ENCODE measurements at regions not wholly inside any gene's neighbourhood (a gene's known extent, or its start where the extent isn't known, plus 50 kb on each side); places are given as distances from the start of the nearest gene placed in this dataset.

DNA sequence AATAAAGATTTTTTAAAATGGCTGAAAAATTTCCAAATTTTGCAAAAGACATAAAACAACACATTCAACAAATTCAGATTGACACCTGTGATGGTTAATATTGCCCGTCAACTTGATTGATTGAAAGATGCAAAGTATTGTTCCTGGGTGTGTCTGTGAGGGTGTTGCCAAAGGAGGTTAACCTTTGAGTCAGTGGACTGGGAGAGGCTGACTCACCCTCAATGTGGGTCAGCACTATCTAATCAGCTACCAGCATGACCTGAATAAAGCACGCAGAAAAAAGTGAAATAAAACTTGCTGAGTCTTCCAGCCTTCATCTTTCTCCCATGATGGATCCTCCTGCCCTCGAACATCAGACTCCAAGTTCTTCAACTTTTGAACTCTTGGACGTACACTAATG lies 868.0 kb upstream of the CTNND2 start:
- TF ChIP-seq, protein P1, sequence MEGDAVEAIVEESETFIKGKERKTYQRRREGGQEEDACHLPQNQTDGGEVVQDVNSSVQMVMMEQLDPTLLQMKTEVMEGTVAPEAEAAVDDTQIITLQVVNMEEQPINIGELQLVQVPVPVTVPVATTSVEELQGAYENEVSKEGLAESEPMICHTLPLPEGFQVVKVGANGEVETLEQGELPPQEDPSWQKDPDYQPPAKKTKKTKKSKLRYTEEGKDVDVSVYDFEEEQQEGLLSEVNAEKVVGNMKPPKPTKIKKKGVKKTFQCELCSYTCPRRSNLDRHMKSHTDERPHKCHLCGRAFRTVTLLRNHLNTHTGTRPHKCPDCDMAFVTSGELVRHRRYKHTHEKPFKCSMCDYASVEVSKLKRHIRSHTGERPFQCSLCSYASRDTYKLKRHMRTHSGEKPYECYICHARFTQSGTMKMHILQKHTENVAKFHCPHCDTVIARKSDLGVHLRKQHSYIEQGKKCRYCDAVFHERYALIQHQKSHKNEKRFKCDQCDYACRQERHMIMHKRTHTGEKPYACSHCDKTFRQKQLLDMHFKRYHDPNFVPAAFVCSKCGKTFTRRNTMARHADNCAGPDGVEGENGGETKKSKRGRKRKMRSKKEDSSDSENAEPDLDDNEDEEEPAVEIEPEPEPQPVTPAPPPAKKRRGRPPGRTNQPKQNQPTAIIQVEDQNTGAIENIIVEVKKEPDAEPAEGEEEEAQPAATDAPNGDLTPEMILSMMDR (IDR thresholded peaks at IDR 0.05): no peak
- no peak for TF ChIP-seq POLR2A (IDR thresholded peaks at IDR 0.05)

Measured in breast epithelium (tissue), 3 donors.